ENCODE measurements at regions not wholly inside any gene's neighbourhood (a gene's known extent, or its start where the extent isn't known, plus 50 kb on each side); places are given as distances from the start of the nearest gene placed in this dataset.

DNA sequence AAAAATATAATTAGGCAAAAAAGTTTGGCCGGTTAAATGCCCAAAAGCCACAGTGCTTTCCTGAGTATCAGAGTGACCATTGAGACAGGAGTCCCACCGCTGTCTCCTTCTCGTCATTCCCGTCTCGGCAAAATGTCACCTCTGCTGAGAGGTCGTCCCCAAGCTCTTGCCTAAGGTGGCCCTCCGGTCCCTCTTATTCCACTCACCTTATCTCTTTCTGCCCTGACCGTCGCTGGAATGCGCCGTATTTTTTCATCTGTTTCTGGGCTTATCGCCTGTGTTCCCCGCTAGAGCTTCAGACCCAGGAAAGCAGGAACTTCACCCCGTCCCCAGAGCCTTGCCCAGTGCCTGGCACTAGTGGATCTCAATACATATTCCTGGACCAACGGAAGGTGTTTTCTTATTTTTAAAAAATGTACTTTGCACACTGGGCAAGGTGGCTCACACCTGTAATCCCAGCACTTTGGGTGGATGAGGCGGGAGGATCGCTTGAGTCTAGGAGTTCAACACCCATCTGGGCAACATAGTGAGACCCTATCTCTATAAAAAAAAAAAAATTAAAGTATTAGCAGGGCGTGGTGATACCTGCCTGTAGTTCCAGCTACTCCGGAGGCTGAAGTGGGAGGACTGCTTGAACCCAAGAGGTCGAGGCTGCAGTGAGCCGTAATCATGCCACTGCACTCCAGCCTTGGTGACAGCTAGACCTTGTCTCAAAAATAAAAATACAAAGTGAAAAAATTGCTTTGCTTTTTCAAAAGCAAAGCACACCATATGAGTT lies 122.8 kb upstream of the PTPN1 start:
- TF ChIP-seq GATA2 (IDR thresholded peaks at IDR 0.05; ENCODE audit: low read depth, low read length) (no peak), GATA3 (IDR thresholded peaks at IDR 0.05; ENCODE audit: low read depth, low read length) (no peak)
